Suprapubic skin (tissue), 4 donors: ENCODE measurements at regions not wholly inside any gene's neighbourhood (a gene's known extent, or its start where the extent isn't known, plus 50 kb on each side); places are given as distances from the start of the nearest gene placed in this dataset.

Experiments used
- DNase-seq, 2 donors: peaks; one replicate each; pipeline ENCODE4 v3.0.0-alpha.2; 2019; ENCODE audit warnings: low spot score in 2 of 2
- H3K27ac ChIP-seq: fragments of 200-600 bp; sonication (generic); one replicate; pipeline ENCODE4 v1.5.1; 2019
- H3K27me3 ChIP-seq: fragments of 200-600 bp; sonication (generic); one replicate; pipeline ENCODE4 v1.5.1; 2019
- H3K36me3 ChIP-seq: fragments of 200-600 bp; sonication (generic); one replicate; pipeline ENCODE4 v1.5.1; 2019
- H3K4me1 ChIP-seq: fragments of 200-600 bp; sonication (generic); one replicate; pipeline ENCODE4 v1.5.1; 2019
- H3K4me3 ChIP-seq: fragments of 200-600 bp; sonication (generic); one replicate; pipeline ENCODE4 v1.5.1; 2019; ENCODE audit warnings: mild to moderate bottlenecking
- H3K9me3 ChIP-seq: fragments of 200-600 bp; sonication (generic); one replicate; pipeline ENCODE4 v1.5.1; 2019
- EP300 ChIP-seq: sonication (generic); formaldehyde crosslinking; IDR thresholded peaks from one replicate; pipeline ENCODE4 v1.6.1; 2017; ENCODE audit warnings: antibody characterized with exemption
- POLR2A ChIP-seq, 2 donors: fragments of 450-650 bp; IDR thresholded peaks; one replicate each; pipeline ENCODE4 v1.6.1; 2017; ENCODE audit warnings: antibody characterized with exemption in 2 of 2, mild to moderate bottlenecking in 2 of 2, moderate library complexity in 2 of 2
- POLR2AphosphoS5 ChIP-seq, 3 donors: sonication (generic); formaldehyde crosslinking; IDR thresholded peaks; one replicate each; pipeline ENCODE4 v1.6.1; 2017; ENCODE audit warnings: antibody characterized with exemption in 3 of 3
- WGBS: methylation state at CpG from one replicate; pipeline ENCODE4 v1.1.5; 2018; 5-methylcytosine and 5-hydroxymethylcytosine counted together
- TF ChIP-seq, protein P1 (sequence below), 2 donors: fragments of 200-600 bp in 1 of 2; fragments of 450-650 bp in 1 of 2; sonication (generic) in 1 of 2; IDR thresholded peaks; one replicate each; pipeline ENCODE4 v1.5.1; 2016 to 2019; ENCODE audit warnings: antibody characterized with exemption in 2 of 2, mild to moderate bottlenecking in 1 of 2, moderate library complexity in 1 of 2

- TF ChIP-seq POLR2AphosphoS5 (IDR thresholded peaks at IDR 0.05) (no peak), EP300 (no peak), POLR2A (IDR thresholded peaks at IDR 0.05) (no peak)
- TF ChIP-seq, protein P1, sequence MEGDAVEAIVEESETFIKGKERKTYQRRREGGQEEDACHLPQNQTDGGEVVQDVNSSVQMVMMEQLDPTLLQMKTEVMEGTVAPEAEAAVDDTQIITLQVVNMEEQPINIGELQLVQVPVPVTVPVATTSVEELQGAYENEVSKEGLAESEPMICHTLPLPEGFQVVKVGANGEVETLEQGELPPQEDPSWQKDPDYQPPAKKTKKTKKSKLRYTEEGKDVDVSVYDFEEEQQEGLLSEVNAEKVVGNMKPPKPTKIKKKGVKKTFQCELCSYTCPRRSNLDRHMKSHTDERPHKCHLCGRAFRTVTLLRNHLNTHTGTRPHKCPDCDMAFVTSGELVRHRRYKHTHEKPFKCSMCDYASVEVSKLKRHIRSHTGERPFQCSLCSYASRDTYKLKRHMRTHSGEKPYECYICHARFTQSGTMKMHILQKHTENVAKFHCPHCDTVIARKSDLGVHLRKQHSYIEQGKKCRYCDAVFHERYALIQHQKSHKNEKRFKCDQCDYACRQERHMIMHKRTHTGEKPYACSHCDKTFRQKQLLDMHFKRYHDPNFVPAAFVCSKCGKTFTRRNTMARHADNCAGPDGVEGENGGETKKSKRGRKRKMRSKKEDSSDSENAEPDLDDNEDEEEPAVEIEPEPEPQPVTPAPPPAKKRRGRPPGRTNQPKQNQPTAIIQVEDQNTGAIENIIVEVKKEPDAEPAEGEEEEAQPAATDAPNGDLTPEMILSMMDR (IDR thresholded peaks at IDR 0.05): no peak
- 0% methylated on average over 1 of the region's 1 CpG for WGBS
Observed at GRCh38 chr1:170376801-170377385, 155.1 kb upstream of the GORAB start.

GRCh38 chr1:170377440-170377839, 154.5 kb upstream of the GORAB start:
- Histone ChIP-seq H3K9me3 (no peaks in the 10 kb centered on the region), H3K27ac (no peak overlapping the region), H3K4me1 (peaks cover 7% of the 10 kb centered on the region), H3K27me3 (no peaks in the 10 kb centered on the region), H3K36me3 (no peaks in the 10 kb centered on the region), H3K4me3 (no peak overlapping the region)
- TF ChIP-seq POLR2A (IDR thresholded peaks at IDR 0.05): no peak
- TF ChIP-seq POLR2AphosphoS5 (IDR thresholded peaks at IDR 0.05): no peak
- TF ChIP-seq, protein P1 (IDR thresholded peaks at IDR 0.05): no peak
- DNase-seq: no peak
- WGBS: 85% methylated on average over 1 of the region's 1 CpG

More at GRCh38 chr1:170376801-170377385, 155.1 kb upstream of the GORAB start:
- H3K27ac ChIP-seq: no peak overlapping the region
- H3K9me3 ChIP-seq: no peaks in the 10 kb centered on the region
- no peak for DNase-seq
- H3K27me3 ChIP-seq: no peaks in the 10 kb centered on the region
- H3K36me3 ChIP-seq: no peaks in the 10 kb centered on the region
- H3K4me3 ChIP-seq: no peak overlapping the region
- peaks cover 7% of the 10 kb centered on the region for H3K4me1 ChIP-seq

- Histone ChIP-seq H3K9me3 (no peaks in the 10 kb centered on the region), H3K27ac (no peak overlapping the region), H3K4me1 (peaks cover 7% of the 10 kb centered on the region), H3K4me3 (no peak overlapping the region), H3K36me3 (no peaks in the 10 kb centered on the region), H3K27me3 (no peaks in the 10 kb centered on the region)
- 35% methylated on average over 1 of the region's 1 CpG for WGBS
- no peak for DNase-seq
- TF ChIP-seq POLR2A (IDR thresholded peaks at IDR 0.05): no peak
Observed at GRCh38 chr1:170377896-170378634, 153.9 kb upstream of the GORAB start.

- peaks cover 17% of the 10 kb centered on the region for H3K4me1 ChIP-seq
- H3K4me3 ChIP-seq: no peak overlapping the region
- TF ChIP-seq EP300: no peak
- TF ChIP-seq POLR2AphosphoS5 (IDR thresholded peaks at IDR 0.05): no peak
- no peak for TF ChIP-seq POLR2A (IDR thresholded peaks at IDR 0.05)
- H3K9me3 ChIP-seq: no peaks in the 10 kb centered on the region
- H3K36me3 ChIP-seq: no peaks in the 10 kb centered on the region
- H3K27ac ChIP-seq: no peak overlapping the region
- no peaks in the 10 kb centered on the region for H3K27me3 ChIP-seq
- WGBS: 47% methylated on average over 2 of the region's 2 CpGs
- no peak for DNase-seq
Observed at GRCh38 chr1:170385750-170386149, 146.2 kb upstream of the GORAB start.

DNA sequence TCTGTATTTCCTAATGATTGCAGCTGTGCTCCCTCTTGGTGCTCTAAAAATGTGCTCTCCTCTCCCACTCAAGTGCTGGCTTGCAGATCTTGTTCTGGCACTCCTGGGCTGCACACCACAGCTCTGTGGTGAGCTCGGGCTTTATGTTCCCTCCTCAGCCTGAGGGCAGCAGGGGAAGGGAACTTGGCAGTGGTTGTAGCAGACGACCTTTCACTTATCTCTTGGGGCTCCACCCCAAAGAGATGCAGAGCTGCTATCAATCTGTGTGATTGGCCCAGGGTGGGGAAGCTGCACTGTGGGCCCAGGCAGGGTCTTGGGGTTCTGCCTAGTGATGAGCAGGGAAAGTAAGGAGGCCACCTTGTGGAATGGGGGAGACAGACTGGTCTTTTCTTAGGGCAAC, 143.5 kb upstream of the GORAB start:
- no peaks in the 10 kb centered on the region for H3K9me3 ChIP-seq
- WGBS: 40% methylated on average over 1 of the region's 2 CpGs
- no peaks in the 10 kb centered on the region for H3K27me3 ChIP-seq
- H3K4me3 ChIP-seq: no peak overlapping the region
- no peak for DNase-seq
- peaks cover 17% of the 10 kb centered on the region for H3K4me1 ChIP-seq
- no peak overlapping the region for H3K27ac ChIP-seq
- TF ChIP-seq, protein P1 (IDR thresholded peaks at IDR 0.05): no peak
- no peak for TF ChIP-seq POLR2A (IDR thresholded peaks at IDR 0.05)
- TF ChIP-seq POLR2AphosphoS5 (IDR thresholded peaks at IDR 0.05): no peak
- TF ChIP-seq EP300: no peak
- no peaks in the 10 kb centered on the region for H3K36me3 ChIP-seq

DNA sequence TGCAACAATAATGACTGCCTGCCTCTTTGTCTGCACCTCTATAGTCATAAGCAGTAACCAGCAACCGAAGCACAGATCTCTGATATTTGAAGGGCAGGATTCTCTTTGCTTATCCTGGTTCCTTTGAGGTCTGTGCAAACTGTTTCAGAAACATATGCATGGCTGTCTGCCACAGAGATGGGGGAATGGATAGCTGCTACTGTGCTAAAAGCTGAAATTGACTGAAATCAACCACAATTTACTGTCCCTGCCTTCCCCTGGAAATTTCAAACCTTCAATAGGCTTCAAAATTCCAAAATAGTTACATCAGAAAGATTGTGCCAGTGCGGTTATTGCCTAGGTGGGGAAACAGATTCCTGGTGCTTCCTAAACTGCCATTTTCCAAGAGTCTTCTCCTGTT, 136.8 kb upstream of the GORAB start:
- H3K27me3 ChIP-seq: no peaks in the 10 kb centered on the region
- H3K4me1 ChIP-seq: peaks cover 10% of the 10 kb centered on the region
- no peaks in the 10 kb centered on the region for H3K9me3 ChIP-seq
- no peaks in the 10 kb centered on the region for H3K36me3 ChIP-seq
- H3K4me3 ChIP-seq: no peak overlapping the region
- DNase-seq: no peak
- H3K27ac ChIP-seq: no peak overlapping the region
- TF ChIP-seq POLR2A (IDR thresholded peaks at IDR 0.05) (no peak), POLR2AphosphoS5 (IDR thresholded peaks at IDR 0.05) (no peak), EP300 (no peak)
- TF ChIP-seq, protein P1 (IDR thresholded peaks at IDR 0.05): no peak
- 89% methylated on average over 2 of the region's 2 CpGs for WGBS
